22Rv1 (cell line): ENCODE measurements at regions not wholly inside any gene's neighbourhood (a gene's known extent, or its start where the extent isn't known, plus 50 kb on each side); places are given as distances from the start of the nearest gene placed in this dataset.

Experiments
- H3K27ac ChIP-seq: fragments of 450-650 bp; 2 replicates; pipeline ENCODE4 v1.5.1; 2017
- CTCF ChIP-seq: fragments of 450-650 bp; IDR thresholded peaks from 2 replicates; pipeline ENCODE4 v1.5.1; 2017; ENCODE audit warnings: mild to moderate bottlenecking
- ZFX ChIP-seq: fragments of 450-650 bp; IDR thresholded peaks from 2 replicates; pipeline ENCODE4 v1.6.1; 2017; ENCODE audit warnings: antibody characterized with exemption, borderline replicate concordance

DNA sequence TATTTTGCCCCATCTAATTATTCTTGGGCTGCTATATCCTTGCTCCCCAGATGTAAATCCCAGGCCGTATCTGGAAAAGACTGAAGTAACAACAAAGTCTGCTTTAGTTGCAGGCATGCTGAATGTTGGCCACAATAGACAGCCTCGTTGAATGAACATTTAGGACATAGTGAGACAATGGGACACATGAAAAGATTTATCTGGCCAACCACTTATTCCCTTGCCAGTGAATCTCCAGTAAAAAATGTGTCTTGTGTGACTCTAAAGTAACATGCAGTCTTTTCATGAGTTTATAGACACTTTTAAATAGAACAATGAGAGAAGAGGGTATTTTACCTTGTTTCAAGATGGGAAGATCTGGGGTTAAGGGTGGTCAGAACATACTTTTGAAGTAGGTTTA lies 60.2 kb upstream of the STXBP6 start:
- no peak for TF ChIP-seq ZFX
- TF ChIP-seq CTCF: no peak
- H3K27ac ChIP-seq: no peak overlapping the region

GRCh38 chr14:25108959-25109358 lies 59.0 kb upstream of the STXBP6 start:
- no peak overlapping the region for H3K27ac ChIP-seq
- TF ChIP-seq CTCF (no peak), ZFX (no peak)

DNA sequence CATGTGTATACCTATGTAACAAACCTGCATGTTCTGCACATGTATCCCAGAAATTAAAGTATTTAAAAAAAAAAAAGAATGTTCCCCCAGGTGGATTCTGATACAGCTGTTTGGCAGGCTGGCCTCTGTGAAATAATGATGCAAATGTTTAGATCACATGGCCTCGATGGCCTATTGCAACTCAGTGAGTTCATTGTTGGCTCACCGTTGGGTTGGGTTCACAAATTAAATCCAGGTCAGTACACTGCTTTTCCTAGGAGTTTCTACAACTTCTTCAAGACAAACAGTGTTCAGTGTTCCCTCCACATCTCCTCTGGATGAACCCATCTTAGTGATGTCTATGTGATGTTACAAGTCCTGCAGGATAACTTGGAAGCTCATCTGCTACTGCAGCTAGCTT lies 58.3 kb upstream of the STXBP6 start:
- TF ChIP-seq ZFX (no peak), CTCF (no peak)
- H3K27ac ChIP-seq: no peak overlapping the region

DNA sequence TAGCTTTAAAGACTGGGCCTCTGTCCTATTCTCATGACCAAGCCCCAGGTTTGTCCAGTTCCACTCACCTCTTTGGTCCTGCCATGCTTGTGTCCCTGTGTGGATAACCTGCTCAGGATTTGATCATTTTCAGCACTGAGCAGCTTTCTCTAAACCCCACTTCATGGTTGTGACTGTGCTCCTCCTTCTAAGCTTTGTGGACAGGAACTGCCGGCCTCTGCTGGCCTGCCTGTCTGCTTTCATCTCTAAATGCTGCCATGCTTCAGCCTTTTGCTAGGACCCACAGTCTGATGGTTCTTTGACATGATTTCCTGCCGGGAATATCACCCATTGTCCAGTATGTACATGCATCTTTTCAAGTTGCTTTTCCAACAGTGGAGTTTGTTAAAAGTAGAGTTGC lies 53.9 kb upstream of the STXBP6 start:
- no peak for TF ChIP-seq CTCF
- no peak for TF ChIP-seq ZFX
- no peak overlapping the region for H3K27ac ChIP-seq

GRCh38 chr14:25103271-25103670 lies 53.3 kb upstream of the STXBP6 start:
- no peak overlapping the region for H3K27ac ChIP-seq
- TF ChIP-seq ZFX (no peak), CTCF (no peak)

- TF ChIP-seq ZFX: no peak
- no peak for TF ChIP-seq CTCF
- no peak overlapping the region for H3K27ac ChIP-seq
Measured at GRCh38 chr14:25102788-25103187, 52.8 kb upstream of the STXBP6 start.

- TF ChIP-seq CTCF (no peak), ZFX (no peak)
- H3K27ac ChIP-seq: no peak overlapping the region
Measured at GRCh38 chr14:25101276-25101675, 51.3 kb upstream of the STXBP6 start.
